ENCODE measurements at regions not wholly inside any gene's neighbourhood (a gene's known extent, or its start where the extent isn't known, plus 50 kb on each side); places are given as distances from the start of the nearest gene placed in this dataset.
"Not testable (repeated sequence)": the region's sequence is repeated elsewhere in the genome, so short reads cannot be mapped to it uniquely, and the experiment has no call there.

GRCh38 chr11:87548797-87549196, 511.1 kb downstream of the TMEM135 start:
- no peak for DNase-seq (ENCODE audit: low read depth in 2 of 2)

GRCh38 chr11:87545858-87546257, 508.1 kb downstream of the TMEM135 start:
- DNase-seq (ENCODE audit: low read depth in 2 of 2), result no peak

GRCh38 chr11:87539596-87539995, 501.9 kb downstream of the TMEM135 start:
- no peak for DNase-seq (ENCODE audit: low read depth in 2 of 2)

- no peak for DNase-seq (ENCODE audit: low read depth in 2 of 2)
These were observed 498.8 kb downstream of the TMEM135 start for GRCh38 chr11:87536565-87536964.

GRCh38 chr11:87536016-87536415, 498.3 kb downstream of the TMEM135 start:
- DNase-seq (ENCODE audit: low read depth in 2 of 2), result no peak

- no peak for DNase-seq (ENCODE audit: low read depth in 2 of 2)
These were observed 497.8 kb downstream of the TMEM135 start for GRCh38 chr11:87535513-87535912.

GRCh38 chr11:87531835-87532234, 494.1 kb downstream of the TMEM135 start:
- not testable (repeated sequence) for DNase-seq (ENCODE audit: low read depth in 2 of 2)

GRCh38 chr11:87529486-87529885, 491.8 kb downstream of the TMEM135 start:
- no peak for DNase-seq (ENCODE audit: low read depth in 2 of 2)

GRCh38 chr11:87528752-87529151, 491.0 kb downstream of the TMEM135 start:
- no peak for DNase-seq (ENCODE audit: low read depth in 2 of 2)

- DNase-seq (ENCODE audit: low read depth in 2 of 2), result no peak
These were observed 485.5 kb downstream of the TMEM135 start for GRCh38 chr11:87523276-87523675.

GRCh38 chr11:87518266-87518665, 480.5 kb downstream of the TMEM135 start:
- no peak for DNase-seq (ENCODE audit: low read depth in 2 of 2)

- no peak for DNase-seq (ENCODE audit: low read depth in 2 of 2)
These were observed 479.6 kb downstream of the TMEM135 start for GRCh38 chr11:87517351-87517750.

GRCh38 chr11:87507722-87508121, 470.0 kb downstream of the TMEM135 start:
- not testable (repeated sequence) for DNase-seq (ENCODE audit: low read depth in 2 of 2)

- not testable (repeated sequence) for DNase-seq (ENCODE audit: low read depth in 2 of 2)
These were observed 469.2 kb downstream of the TMEM135 start for GRCh38 chr11:87506946-87507345.

- no peak for DNase-seq (ENCODE audit: low read depth in 2 of 2)
These were observed 463.7 kb downstream of the TMEM135 start for GRCh38 chr11:87501388-87501787.

- DNase-seq (ENCODE audit: low read depth in 2 of 2), result not testable (repeated sequence)
These were observed 457.2 kb downstream of the TMEM135 start for GRCh38 chr11:87494936-87495335.

- not testable (repeated sequence) for DNase-seq (ENCODE audit: low read depth in 2 of 2)
These were observed 456.3 kb downstream of the TMEM135 start for GRCh38 chr11:87494026-87494425.

- no peak for DNase-seq (ENCODE audit: low read depth in 2 of 2)
These were observed 455.8 kb downstream of the TMEM135 start for GRCh38 chr11:87493516-87493915.

- DNase-seq (ENCODE audit: low read depth in 2 of 2), result no peak
These were observed 453.6 kb downstream of the TMEM135 start for GRCh38 chr11:87491381-87491780.

- DNase-seq (ENCODE audit: low read depth in 2 of 2), result no peak
These were observed 452.9 kb downstream of the TMEM135 start for GRCh38 chr11:87490671-87491070.

- no peak for DNase-seq (ENCODE audit: low read depth in 2 of 2)
These were observed 446.8 kb downstream of the TMEM135 start for GRCh38 chr11:87484566-87484965.

GRCh38 chr11:87477321-87477720, 439.6 kb downstream of the TMEM135 start:
- no peak for DNase-seq (ENCODE audit: low read depth in 2 of 2)

- DNase-seq (ENCODE audit: low read depth in 2 of 2), result no peak
These were observed 435.4 kb downstream of the TMEM135 start for GRCh38 chr11:87473174-87473573.

- no peak for DNase-seq (ENCODE audit: low read depth in 2 of 2)
These were observed 428.5 kb downstream of the TMEM135 start for GRCh38 chr11:87466223-87466622.

GRCh38 chr11:87465716-87466115, 428.0 kb downstream of the TMEM135 start:
- DNase-seq (ENCODE audit: low read depth in 2 of 2), result no peak

Measured in stimulated activated CD4-positive, alpha-beta T cell treated with anti-CD3 and anti-CD28 coated beads, Interleukin-1b, Interleukin-23, amount 100 ng/mL, for 4 hours (primary cell).